Keratinocyte (primary cell): ENCODE measurements at regions not wholly inside any gene's neighbourhood (a gene's known extent, or its start where the extent isn't known, plus 50 kb on each side); places are given as distances from the start of the nearest gene placed in this dataset.

ENCODE experiments used
- CTCF ChIP-seq, 3 experiments: IDR thresholded peaks in 1 of 3; conservative IDR thresholded peaks in 1 of 3; optimal IDR thresholded peaks in 1 of 3; 2 replicates in 2 of 3; 3 replicates in 1 of 3; pipeline versions ENCODE3 to v1.5.1; 2011; ENCODE audit warnings: low read length in 3 of 3, mild to moderate bottlenecking in 3 of 3, moderate library complexity in 2 of 3, control low read depth in 1 of 3, inconsistent platforms in 1 of 3; ENCODE audit not compliant: insufficient read depth in 2 of 3; ENCODE audit errors: extremely low read depth in 1 of 3
- EZH2 ChIP-seq: IDR thresholded peaks from one replicate; pipeline ENCODE4 v1.6.1; 2012; ENCODE audit warnings: inconsistent platforms, mild to moderate bottlenecking, low read length, moderate library complexity

- no peak for TF ChIP-seq CTCF (optimal IDR thresholded peaks at IDR 0.05 in 1 of 3, IDR thresholded peaks at IDR 0.05 in 1 of 3, conservative IDR thresholded peaks at IDR 0.05 in 1 of 3; ENCODE audit: extremely low read depth in 1 of 3, insufficient read depth in 2 of 3, low read length in 3 of 3)
- TF ChIP-seq EZH2: no peak
These were observed 79.1 kb upstream of the PMAIP1 start for GRCh38 chr18:59820663-59821062.
